ENCODE measurements at regions not wholly inside any gene's neighbourhood (a gene's known extent, or its start where the extent isn't known, plus 50 kb on each side); places are given as distances from the start of the nearest gene placed in this dataset.

GRCh38 chr7:124130-124949 is 68.0 kb upstream of the FAM20C start:
- no peak for DNase-seq

DNA sequence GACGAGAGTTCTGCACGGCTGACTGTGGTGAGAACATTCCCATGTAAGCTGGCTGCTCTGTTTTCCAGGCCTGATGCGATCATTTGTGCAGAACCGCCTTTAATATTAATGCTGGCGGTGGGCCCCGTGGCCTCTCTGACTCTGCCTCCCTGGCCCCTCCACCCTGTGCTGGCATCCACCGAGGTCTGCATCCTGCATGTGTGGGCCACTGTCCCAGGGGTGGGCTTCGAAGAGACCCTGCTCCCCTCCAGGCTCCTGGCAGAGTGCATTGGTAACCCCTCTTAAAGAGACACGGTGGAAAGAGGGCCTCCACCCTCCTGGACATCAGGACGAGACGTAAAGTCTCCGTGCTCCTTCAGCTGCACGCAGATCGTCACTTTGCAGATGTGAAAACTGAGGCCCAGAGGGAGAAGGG is 67.3 kb upstream of the FAM20C start:
- DNase-seq: no peak

DNA sequence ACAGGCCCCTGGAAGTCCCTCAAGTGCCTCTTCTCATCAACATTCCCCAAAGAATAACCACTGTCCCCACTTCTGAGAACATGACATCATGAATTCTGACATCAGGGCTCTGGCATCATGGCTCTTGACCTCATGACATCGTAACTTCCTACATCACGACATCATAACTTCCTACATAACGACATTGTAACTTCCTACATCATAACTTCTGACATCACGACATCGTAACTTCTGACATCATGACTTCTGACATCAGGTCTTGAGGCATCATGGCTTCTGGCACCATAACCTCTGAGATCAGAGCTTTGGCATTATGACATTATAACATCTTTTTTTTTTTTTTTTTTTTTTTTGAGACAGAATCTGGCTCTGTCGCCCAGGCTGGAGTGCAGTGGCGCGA is 66.7 kb upstream of the FAM20C start:
- DNase-seq: no peak

DNA sequence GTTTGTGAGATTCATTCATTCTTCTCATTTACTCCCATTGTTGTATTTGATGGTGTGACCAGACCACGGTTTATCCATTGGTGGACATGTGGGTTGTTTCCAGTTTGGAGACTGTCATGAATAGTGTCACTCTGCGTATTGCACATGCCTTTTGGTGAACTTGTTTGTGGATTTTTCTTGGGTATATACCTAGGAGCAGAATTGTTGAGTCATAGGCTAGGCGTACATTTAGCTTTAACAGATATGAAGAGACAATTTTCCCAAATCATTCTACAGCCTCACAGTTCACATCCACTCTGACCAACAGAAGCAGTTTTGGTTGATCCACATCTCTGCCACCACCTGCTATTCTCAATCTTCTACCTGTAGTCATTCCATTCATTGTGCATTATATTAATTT is 66.0 kb upstream of the FAM20C start:
- DNase-seq: no peak

- no peak for DNase-seq
These were observed 65.2 kb upstream of the FAM20C start for GRCh38 chr7:127064-127598.

DNA sequence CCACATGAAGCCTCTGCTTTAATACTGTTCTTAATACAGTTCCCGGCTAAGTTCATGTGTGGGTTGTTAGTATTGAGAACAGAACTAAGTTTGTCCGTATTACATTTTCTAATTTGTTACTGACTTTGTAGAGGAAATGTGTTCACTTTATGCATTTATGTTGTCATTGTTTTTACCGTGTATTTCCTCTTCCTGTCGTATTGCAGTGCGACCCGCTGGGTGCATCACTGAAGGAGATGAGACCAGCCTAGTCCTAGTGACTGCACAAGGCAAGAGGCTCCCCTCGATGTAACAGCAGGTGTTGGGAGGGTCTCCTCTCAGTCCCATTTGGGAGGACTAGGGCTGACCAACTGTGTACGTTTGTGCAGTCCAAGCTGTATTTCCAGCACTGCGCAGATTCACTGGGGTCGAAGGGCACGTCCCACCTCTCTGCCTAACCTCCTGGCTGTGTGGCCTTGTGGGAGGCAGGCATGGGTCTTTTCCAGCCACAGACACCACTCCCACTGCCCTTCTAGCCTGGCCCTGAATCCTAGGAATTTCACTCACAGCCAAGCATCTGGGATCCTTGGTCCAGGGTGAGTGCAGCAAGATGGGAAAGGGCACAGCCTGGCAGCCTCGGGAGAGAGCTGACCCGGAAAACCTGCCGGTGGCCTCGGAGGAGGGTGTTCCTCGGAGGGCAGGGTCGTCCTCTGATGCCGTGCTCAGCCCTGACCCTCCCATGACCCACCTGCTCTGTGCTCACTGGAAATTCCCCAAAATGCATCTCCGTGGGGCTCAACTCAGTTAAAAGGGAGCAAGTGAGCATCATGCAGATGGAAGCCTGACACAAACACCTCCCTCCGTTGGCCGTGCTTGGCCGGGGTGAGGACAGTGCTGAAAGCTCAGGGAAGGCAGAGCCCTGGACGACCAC is 63.9 kb upstream of the FAM20C start:
- no peak for DNase-seq

- DNase-seq: peak; percentile 97
These were observed 62.8 kb upstream of the FAM20C start for GRCh38 chr7:129366-130221.

DNA sequence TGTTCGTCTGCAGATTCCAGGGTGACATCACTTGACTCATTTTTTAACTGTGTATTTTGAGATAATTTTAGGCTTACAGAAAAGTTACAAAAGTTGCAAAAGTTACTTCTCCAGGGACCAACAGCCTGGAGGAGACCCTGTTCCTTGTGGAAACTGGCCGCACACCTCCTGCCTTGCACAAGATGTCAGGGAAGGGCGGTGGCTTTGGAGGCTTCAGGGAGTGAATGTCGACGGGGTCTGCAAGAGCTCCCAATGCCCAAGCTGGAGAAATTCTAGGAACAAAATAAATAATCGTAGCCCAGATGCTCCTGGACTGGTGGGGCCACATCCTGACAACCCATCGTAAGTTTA is 62.2 kb upstream of the FAM20C start:
- DNase-seq: peak; percentile 18

- peak; percentile 29 for DNase-seq
These were observed 61.2 kb upstream of the FAM20C start for GRCh38 chr7:130875-131780.

- DNase-seq: peak; percentile 20
These were observed 60.4 kb upstream of the FAM20C start for GRCh38 chr7:131781-132482.

- no peak for DNase-seq
These were observed 59.5 kb upstream of the FAM20C start for GRCh38 chr7:132899-133298.

- DNase-seq: no peak
These were observed 58.9 kb upstream of the FAM20C start for GRCh38 chr7:133470-133869.

- no peak for DNase-seq
These were observed 58.3 kb upstream of the FAM20C start for GRCh38 chr7:134029-134428.

DNA sequence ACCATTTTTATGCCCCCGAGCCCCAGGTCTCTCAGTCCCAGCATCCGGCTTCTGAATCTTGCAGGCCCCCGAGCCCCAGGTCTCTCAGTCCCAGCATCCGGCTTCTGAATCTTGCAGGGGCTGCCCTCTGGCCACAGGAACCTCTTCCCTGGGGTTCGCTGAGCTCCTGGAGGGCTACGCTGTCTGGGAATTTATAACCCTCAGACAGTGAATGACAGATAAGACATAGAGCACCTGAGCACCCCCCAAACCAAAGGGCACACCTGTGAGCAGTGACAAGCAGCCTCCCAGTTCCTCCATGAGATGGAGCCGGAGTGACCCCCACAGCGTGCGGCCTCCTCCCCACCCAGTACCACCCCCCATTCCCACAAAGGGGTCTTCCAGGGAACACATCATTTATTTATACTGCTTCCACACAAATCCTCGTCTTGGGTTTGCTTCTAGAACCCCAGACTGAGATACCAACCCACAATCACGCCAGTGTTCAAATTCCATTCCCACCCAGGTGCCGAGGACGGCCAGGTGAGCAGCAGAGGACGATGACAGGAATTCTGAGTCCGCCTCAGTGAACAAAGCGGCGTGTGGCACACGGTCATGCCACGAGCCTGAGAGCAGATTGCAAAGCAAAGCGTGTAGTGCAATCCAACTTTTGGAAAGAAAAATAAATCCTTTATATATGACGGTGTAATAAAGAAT is 57.7 kb upstream of the FAM20C start:
- DNase-seq: no peak

- no peak for DNase-seq
These were observed 57.1 kb upstream of the FAM20C start for GRCh38 chr7:135257-135653.

GRCh38 chr7:135731-136645 is 56.4 kb upstream of the FAM20C start:
- DNase-seq: no peak

- DNase-seq: no peak
These were observed 55.1 kb upstream of the FAM20C start for GRCh38 chr7:137094-137891.

DNA sequence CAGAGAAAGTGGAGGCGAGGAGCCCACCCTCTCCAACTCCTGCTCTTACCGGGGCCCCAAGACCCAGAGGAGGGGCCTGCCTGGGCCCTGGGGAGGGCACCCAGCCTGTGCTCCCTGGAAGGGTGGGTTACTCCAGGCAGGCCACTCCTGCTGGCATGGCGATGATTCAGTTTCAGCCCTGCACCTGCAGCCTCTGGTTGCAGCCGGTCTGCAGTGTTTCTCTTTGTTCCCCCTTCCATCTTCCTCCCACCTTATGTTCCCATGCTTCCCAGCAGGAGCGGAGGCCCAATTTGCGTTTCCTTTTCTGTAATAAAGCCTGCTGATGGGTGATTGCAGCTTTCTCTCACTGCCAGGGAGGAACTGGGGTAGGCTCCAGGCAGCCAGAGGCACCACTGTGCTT is 53.2 kb upstream of the FAM20C start:
- DNase-seq: no peak

All from NCI-H1092 treated with DMSO at 0.1 percent for 48 hours (cell line).